Hindlimb muscle (tissue), 1 donor: ENCODE measurements at regions not wholly inside any gene's neighbourhood (a gene's known extent, or its start where the extent isn't known, plus 50 kb on each side); places are given as distances from the start of the nearest gene placed in this dataset.
"Not testable (repeated sequence)": the region's sequence is repeated elsewhere in the genome, so short reads cannot be mapped to it uniquely, and the experiment has no call there.

Source experiments
- DNase-seq: peaks from one replicate; pipeline ENCODE4 v3.0.0-alpha.2; 2013

DNA sequence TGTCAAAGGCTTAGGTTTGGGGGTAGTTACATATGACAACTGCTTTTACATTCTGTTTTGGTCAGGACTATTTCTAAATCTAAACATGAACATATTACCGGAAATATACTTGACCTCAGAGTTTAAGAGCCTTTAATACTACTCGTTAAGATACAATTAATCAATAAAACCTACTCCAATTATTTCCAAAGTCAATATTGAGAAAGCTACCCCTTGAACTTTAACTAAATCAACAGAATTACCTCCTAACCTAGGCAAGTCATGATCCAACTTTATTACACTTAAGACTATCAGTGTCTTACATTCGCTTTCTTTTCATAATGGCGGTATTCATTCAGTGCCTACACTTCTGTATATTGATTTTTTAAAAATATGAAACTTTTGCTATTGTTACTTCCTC is 107.7 kb downstream of the RAP2B start:
- no peak for DNase-seq

- DNase-seq = no peak
Measured at GRCh38 chr3:153273217-153273616, 111.2 kb downstream of the RAP2B start.

- DNase-seq = no peak
Measured at GRCh38 chr3:153273767-153274435, 111.9 kb downstream of the RAP2B start.

DNA sequence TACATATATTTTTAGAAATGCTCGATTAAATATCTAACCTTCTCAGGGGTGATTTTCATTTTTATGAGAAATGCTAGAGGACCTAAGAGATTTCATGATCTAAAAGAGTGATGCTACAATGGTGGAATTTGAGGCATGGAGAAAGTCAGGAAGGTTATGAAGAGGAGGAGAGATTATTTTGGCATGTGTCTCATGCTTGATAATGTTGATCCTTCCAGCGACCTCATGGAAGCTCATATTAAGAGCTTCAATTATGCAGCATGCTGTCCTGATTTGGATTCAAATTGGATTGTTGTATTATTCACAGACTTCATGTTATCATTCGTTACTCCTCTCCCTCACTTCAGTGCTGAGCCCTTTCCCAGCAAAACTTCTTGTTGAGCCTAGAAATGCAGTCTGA is 112.5 kb downstream of the RAP2B start:
- no peak for DNase-seq

DNA sequence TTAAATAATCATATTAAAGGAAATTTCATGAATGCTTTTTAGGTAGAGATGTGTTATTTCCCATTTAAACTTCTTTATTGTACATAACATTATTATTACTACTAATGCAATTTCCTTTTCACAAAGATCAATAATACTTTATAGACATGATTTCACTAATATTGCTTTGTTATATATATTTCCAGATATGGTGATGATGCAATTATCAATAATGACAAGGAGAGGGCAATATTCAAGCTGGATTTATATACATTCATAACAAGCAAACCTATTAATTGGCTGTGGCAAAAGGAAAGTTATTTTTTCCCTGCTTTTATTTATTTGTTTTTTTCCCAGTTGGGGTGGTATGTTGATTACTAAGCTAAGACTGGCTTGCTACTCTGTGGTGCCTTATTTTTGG is 113.5 kb downstream of the RAP2B start:
- DNase-seq = no peak

- no peak for DNase-seq
Measured at GRCh38 chr3:153277029-153277428, 115.0 kb downstream of the RAP2B start.

- not testable (repeated sequence) for DNase-seq
Measured at GRCh38 chr3:153281236-153281997, 119.4 kb downstream of the RAP2B start.

DNA sequence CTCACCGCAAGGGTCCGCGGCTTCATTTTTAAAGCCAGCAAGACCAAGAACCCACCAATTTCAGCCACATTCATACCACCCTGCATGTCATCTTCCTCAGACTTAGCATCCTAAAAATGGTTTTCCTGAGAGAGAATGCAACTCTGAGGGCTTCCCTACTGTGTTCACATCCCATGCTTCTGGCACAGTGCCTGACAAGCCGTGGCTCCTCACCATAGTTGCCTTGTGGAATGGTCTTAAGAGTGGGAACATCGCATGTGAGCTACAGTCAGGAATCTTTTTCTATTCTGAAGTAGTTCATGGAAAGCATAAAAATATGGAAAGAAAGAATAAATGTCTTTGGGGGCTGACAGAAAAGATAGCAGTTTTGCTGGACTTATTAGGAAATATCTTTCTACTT is 120.3 kb downstream of the RAP2B start:
- no peak for DNase-seq

- DNase-seq = peak; percentile 76
Measured at GRCh38 chr3:153284282-153284938, 122.4 kb downstream of the RAP2B start.

DNA sequence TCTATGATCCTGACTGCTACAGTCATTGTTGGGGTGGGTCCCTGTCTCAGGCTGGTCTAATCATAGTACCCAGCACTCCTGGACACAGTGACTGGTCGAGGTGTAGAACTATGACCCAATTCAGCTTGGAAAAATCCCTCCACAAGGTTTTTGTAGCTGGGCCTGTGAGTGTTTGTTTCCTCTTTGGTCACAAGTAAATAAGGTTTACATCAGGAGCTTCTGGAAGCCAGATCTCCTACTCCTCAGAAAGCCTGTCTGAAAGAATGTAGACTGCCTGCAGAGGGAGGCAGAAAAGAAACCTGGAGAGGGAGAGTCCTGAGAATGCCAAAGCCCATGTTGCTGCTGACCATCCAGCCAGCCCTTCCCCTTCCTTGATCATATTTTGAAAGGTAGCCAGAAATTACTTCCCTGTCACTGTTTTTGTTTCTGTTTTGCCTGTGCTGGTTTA is 123.2 kb downstream of the RAP2B start:
- no peak for DNase-seq

DNA sequence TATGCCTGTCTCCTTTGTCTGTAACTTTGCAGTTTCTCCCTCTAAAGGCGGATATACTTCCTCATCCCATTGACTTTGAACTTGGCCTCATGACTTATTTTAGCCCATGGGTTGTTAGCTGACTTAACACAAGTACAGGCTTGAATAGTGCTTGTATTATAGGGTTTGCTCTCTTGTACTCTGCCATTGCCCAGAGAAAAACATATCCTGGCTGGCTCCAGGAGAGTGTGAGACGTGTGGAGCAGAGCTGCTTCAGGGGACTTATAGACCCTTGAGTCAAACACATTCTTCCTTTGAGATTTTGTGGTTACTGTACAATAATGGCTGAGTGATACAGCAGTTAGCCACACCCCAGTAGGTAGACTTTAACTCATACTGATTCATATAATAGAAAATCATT is 124.0 kb downstream of the RAP2B start:
- DNase-seq = no peak

GRCh38 chr3:153287017-153287416 is 125.0 kb downstream of the RAP2B start:
- no peak for DNase-seq

GRCh38 chr3:153289334-153289808 is 127.3 kb downstream of the RAP2B start:
- no peak for DNase-seq

DNA sequence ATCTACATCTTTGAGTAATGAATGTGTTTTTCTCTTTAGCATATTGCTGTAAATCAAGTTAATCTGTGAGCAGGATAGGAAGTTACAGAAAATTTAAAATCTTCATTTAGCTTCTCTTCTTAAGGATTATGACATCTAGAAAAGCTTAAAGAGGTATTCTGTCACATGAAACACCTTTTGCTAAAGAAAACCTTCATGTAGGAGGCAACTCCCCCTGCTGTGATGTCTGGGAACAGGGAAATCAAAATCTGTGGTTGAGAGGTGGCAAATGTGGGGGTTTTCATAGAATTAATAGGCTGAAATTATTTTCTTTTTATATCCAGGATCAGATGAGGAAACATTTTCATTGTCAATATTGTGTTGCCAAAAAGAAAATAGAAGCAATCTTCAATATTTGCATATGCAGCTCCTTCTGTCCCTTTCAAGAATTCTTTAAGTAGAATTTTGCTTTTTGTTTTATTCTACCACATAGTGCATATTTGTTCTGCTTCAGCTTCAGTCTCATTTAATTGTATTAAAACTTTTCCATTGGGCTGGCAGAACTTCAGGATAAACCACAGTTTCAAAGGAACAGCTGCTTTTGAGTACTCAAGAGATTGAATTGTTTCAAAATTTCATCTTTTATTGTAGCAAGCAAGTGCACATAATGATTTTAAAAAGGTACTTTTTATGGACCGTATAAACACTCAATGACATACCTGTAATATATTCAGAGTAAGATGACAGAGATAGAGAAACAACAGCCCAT is 128.4 kb downstream of the RAP2B start:
- no peak for DNase-seq

DNA sequence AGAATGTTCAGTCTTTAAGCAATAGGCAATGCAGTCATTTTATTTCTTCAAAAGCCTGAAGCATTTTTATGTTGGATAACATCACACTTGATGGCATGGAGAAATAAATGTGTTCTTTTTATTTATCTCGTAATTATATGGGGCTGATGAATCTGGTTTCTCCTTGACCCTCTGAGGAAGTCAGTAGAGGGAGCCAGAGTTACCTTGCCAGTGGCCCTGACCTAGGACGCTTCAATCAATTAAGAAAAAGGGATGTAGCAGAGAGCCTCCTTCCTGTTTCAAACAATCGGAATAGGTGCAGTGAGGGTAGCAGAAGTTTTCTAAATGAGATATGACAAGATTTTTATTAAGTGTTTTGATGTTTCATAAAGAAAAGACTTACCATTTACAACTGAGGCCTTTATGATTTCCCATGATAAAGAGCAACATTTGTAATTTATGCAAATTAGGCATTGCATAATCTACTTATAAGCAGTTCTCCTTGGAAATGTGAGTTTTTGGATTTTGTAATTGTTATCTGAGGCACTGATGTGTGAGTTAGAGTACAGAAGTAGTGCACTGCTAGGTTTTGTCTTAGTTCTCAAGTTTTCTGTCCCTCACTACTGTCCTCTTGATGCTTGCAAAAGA is 129.1 kb downstream of the RAP2B start:
- DNase-seq = no peak

- DNase-seq = no peak
Measured at GRCh38 chr3:153293265-153293664, 131.2 kb downstream of the RAP2B start.

GRCh38 chr3:153295901-153296300 is 133.9 kb downstream of the RAP2B start:
- DNase-seq = no peak

DNA sequence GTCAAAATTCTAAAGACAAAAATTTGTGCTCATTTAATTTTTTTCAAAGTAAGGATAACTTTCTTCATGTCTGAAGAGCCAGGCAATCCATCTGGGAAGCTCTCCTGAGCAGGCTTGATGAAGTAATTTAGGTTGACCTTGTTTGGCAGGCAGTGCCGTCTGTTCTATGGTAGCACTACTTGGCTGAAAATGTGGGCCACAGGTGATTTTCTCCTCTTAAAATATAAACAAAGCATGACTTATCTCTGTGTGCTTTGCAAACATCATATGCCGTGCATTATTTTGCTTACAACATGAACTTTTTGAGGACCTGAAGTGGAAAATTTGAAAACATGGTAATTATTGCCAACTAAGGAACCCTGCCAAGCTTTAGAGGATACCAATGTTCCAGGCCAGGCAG is 143.2 kb downstream of the RAP2B start:
- no peak for DNase-seq

GRCh38 chr3:153311541-153311940 is 149.5 kb downstream of the RAP2B start:
- no peak for DNase-seq

- DNase-seq = no peak
Measured at GRCh38 chr3:153313302-153313965, 151.4 kb downstream of the RAP2B start.

- DNase-seq = no peak
Measured at GRCh38 chr3:153314038-153314437, 152.0 kb downstream of the RAP2B start.

DNA sequence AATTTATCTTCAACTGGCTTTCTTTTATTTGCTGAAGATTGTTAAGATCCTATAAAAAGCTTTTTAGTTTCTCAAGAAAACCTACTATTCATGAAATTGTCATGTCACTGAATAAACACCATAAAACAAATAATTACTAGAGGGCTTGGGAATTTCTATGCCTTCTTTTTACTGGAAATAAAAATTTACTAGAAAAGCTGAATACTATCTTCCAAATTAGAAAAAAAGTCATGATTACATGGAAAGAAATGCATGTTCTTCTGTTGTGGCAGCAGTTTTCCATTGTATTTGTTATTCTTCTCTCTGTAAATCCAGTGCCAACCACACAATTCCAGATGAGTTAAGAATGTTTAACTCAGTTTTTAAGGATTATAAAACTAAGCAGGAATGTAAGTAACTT is 153.8 kb downstream of the RAP2B start:
- DNase-seq = no peak
